Activated naive CD4-positive, alpha-beta T cell treated with anti-CD3 and anti-CD28 coated beads for 36 hours (primary cell): ENCODE measurements at regions not wholly inside any gene's neighbourhood (a gene's known extent, or its start where the extent isn't known, plus 50 kb on each side); places are given as distances from the start of the nearest gene placed in this dataset.

Experiments used
- CTCF ChIA-PET: fragments of 350-600 bp; sonication (Branson Sonifier 250); formaldehyde crosslinking; loops from one replicate; lab custom pipeline; 2021; ENCODE audit warnings: antibody characterized with exemption; lab: Charles Lee
- DNase-seq: peaks from one replicate; pipeline ENCODE4 v3.0.0-alpha.2; 2020
- H3K27ac Mint-ChIP-seq: one replicate; pipeline ENCODE4 v1.8.0; 2021; ENCODE audit warnings: mild to moderate bottlenecking, mixed read lengths
- H3K27me3 Mint-ChIP-seq: one replicate; pipeline ENCODE4 v1.8.0; 2021; ENCODE audit warnings: low read depth, mixed read lengths
- H3K36me3 Mint-ChIP-seq: one replicate; pipeline ENCODE4 v1.8.0; 2021; ENCODE audit warnings: low read depth, mixed read lengths
- H3K4me1 Mint-ChIP-seq: one replicate; pipeline ENCODE4 v1.8.0; 2021; ENCODE audit warnings: low read depth, mixed read lengths
- H3K4me3 Mint-ChIP-seq: one replicate; pipeline ENCODE4 v1.8.0; 2021; ENCODE audit warnings: mild to moderate bottlenecking, moderate library complexity, mixed read lengths
- H3K9me3 Mint-ChIP-seq: one replicate; pipeline ENCODE4 v1.8.0; 2021; ENCODE audit warnings: mixed read lengths
- intact Hi-C: fragments of 100-400 bp; cut with micrococcal nuclease; formaldehyde crosslinking; loops from one replicate; pipeline ENCODE4 v1.15.1; 2023

DNA sequence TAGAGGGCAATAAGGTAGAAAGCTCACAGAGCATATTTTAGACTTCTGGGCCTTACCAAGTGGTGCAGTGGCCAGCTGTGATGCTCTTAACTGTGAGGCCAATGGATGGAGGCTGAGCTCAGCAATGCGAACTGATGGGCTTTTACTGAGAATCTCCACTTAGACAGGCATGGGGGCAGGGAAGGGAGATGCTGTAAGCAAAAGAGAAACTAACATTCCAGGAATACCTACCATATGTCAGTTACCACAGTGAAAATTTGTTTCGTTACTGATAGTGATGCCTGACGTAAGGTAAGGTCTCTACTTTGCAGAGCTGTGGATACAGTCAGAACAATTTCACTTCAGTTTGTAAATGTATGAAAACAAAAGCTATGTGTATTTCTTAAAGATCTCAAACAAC, 250.6 kb upstream of the ZFHX3 start:
- CTCF ChIA-PET = no interaction called here
- H3K4me1 Mint-ChIP-seq = no peaks in the 10 kb centered on the region

DNA sequence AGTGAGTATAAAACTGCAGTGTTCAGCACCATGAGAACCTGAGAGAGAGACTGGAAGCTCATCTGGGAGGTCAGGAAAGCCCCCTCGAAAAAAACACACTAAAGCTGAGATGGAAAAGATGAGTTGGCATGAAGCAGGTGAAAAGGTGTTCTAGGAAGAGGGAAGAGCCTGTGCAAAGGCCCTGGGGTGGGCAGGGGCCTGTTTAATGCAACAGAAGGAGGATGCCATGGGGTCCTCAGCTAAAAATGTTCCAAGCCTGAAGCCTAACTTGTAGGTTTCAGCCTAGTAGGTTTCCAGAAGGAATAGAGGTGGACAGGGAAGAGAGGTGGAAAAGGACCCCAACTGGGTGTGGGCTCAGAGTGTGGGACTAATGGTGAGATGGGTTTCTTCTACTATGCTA, 242.3 kb upstream of the ZFHX3 start:
- peaks cover 2% of the 10 kb centered on the region for H3K9me3 Mint-ChIP-seq
- no peak overlapping the region for H3K4me3 Mint-ChIP-seq
- DNase-seq = no peak
- H3K27me3 Mint-ChIP-seq = no peaks in the 10 kb centered on the region
- CTCF ChIA-PET = interaction anchor here (0.7 kb wide), 1 partner anchor 1069 kb away, joined by 3 read pairs; no protein-coding TSS in a partner anchor
- no peaks in the 10 kb centered on the region for H3K36me3 Mint-ChIP-seq
- intact Hi-C loops = no loop called here
- no peak overlapping the region for H3K27ac Mint-ChIP-seq
- no peaks in the 10 kb centered on the region for H3K4me1 Mint-ChIP-seq

More for the DNA sequence above, 250.6 kb upstream of the ZFHX3 start:
- no peak for DNase-seq
- Mint-ChIP-seq H3K27me3 (no peaks in the 10 kb centered on the region), H3K4me3 (no peak overlapping the region), H3K9me3 (no peaks in the 10 kb centered on the region), H3K36me3 (no peaks in the 10 kb centered on the region), H3K27ac (no peak overlapping the region)
- intact Hi-C loops = no loop called here

DNA sequence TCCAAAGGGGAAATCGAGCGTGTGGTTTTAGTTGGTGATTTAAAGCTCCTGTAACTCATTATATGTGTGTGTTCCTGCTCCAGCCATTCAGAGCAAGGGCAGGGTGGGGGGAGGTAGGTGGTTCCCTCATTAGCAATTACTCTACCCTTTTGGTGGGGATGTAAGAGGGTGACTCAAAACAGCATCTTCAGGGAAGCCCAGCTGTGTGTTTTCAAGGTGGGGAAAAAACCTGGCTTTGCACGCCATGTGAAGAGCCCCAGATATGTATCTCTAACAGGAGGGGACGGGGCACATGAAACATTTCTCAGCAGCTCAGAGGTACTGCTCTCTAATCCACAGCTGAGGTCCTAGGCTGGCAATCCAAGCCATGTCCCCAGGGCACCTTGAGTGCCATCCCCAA, 241.3 kb upstream of the ZFHX3 start:
- Mint-ChIP-seq H3K27me3 (no peaks in the 10 kb centered on the region), H3K9me3 (peaks cover 2% of the 10 kb centered on the region), H3K27ac (no peak overlapping the region), H3K36me3 (no peaks in the 10 kb centered on the region), H3K4me3 (no peak overlapping the region), H3K4me1 (no peaks in the 10 kb centered on the region)
- intact Hi-C loops = no loop called here
- DNase-seq = no peak
- CTCF ChIA-PET = no interaction called here

- Mint-ChIP-seq H3K27me3 (no peaks in the 10 kb centered on the region), H3K36me3 (no peaks in the 10 kb centered on the region), H3K9me3 (peaks cover 2% of the 10 kb centered on the region), H3K4me3 (no peak overlapping the region), H3K27ac (no peak overlapping the region), H3K4me1 (no peaks in the 10 kb centered on the region)
- DNase-seq = no peak
- intact Hi-C loops = no loop called here
- CTCF ChIA-PET = no interaction called here
Observed at GRCh38 chr16:73288520-73288919, 240.6 kb upstream of the ZFHX3 start.

GRCh38 chr16:73287859-73288405, 240.0 kb upstream of the ZFHX3 start:
- intact Hi-C loops = no loop called here
- H3K9me3 Mint-ChIP-seq = peaks cover 2% of the 10 kb centered on the region
- CTCF ChIA-PET = no interaction called here
- H3K27ac Mint-ChIP-seq = no peak overlapping the region
- H3K36me3 Mint-ChIP-seq = no peaks in the 10 kb centered on the region
- no peak for DNase-seq
- H3K27me3 Mint-ChIP-seq = no peaks in the 10 kb centered on the region
- H3K4me3 Mint-ChIP-seq = no peak overlapping the region
- H3K4me1 Mint-ChIP-seq = no peaks in the 10 kb centered on the region

GRCh38 chr16:73286346-73287267, 238.7 kb upstream of the ZFHX3 start:
- no peaks in the 10 kb centered on the region for H3K9me3 Mint-ChIP-seq

GRCh38 chr16:73285436-73286201, 237.7 kb upstream of the ZFHX3 start:
- Mint-ChIP-seq H3K4me1 (no peaks in the 10 kb centered on the region), H3K4me3 (no peak overlapping the region), H3K36me3 (no peaks in the 10 kb centered on the region), H3K9me3 (no peaks in the 10 kb centered on the region), H3K27ac (no peak overlapping the region), H3K27me3 (no peaks in the 10 kb centered on the region)
- CTCF ChIA-PET = no interaction called here
- no peak for DNase-seq
- intact Hi-C loops = no loop called here

More at GRCh38 chr16:73286346-73287267, 238.7 kb upstream of the ZFHX3 start:
- intact Hi-C loops = no loop called here
- no peaks in the 10 kb centered on the region for H3K4me1 Mint-ChIP-seq
- CTCF ChIA-PET = no interaction called here
- no peaks in the 10 kb centered on the region for H3K36me3 Mint-ChIP-seq
- no peaks in the 10 kb centered on the region for H3K27me3 Mint-ChIP-seq
- H3K27ac Mint-ChIP-seq = no peak overlapping the region
- no peak overlapping the region for H3K4me3 Mint-ChIP-seq
- no peak for DNase-seq

DNA sequence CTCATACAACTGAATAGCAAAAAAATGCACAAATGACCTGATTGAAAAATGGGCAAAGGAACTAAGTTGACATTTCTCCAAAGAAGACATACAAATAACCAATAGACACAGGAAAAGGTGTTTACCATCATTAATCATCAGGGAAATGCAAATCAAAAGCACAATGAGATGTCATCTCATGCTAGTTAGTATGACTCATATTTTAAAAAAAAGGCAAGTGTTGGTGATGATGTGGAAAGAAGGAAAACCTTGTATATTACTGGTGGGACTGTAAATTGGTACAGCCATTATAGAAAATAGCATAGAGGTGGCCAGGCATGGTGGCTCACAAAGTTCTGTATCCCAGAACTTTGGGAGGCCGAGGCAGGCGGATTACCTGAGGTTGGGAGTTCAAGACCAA, 232.5 kb upstream of the ZFHX3 start:
- Mint-ChIP-seq H3K4me1 (no peaks in the 10 kb centered on the region), H3K9me3 (peaks cover 1% of the 10 kb centered on the region), H3K27me3 (no peaks in the 10 kb centered on the region), H3K36me3 (no peaks in the 10 kb centered on the region), H3K4me3 (no peak overlapping the region), H3K27ac (no peak overlapping the region)
- CTCF ChIA-PET = no interaction called here
- intact Hi-C loops = no loop called here
- no peak for DNase-seq

DNA sequence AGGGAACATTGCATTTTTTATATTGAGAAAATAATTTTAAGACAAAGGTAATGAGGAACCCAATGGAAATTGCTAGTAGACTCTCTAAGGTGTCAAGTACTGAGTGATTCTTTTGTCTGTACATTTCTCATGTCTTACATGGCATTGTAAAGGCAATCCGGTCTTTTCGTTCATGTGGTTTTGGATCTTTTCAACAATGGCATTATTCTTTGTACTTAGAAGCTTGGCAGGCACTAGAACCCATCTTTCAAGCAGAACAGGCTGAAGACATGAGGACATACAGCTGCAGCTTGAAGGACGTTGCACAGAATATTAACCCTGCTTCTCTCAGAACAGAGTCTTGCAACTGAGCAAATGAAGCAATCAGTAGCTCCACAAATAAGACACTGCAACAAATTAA, 231.5 kb upstream of the ZFHX3 start:
- DNase-seq = no peak
- no peaks in the 10 kb centered on the region for H3K36me3 Mint-ChIP-seq
- H3K27me3 Mint-ChIP-seq = no peaks in the 10 kb centered on the region
- H3K4me3 Mint-ChIP-seq = no peak overlapping the region
- CTCF ChIA-PET = interaction anchor here (0.6 kb wide), 2 partner anchors 621 to 1416 kb away, joined by 4 read pairs; no protein-coding TSS in a partner anchor
- no peaks in the 10 kb centered on the region for H3K4me1 Mint-ChIP-seq
- H3K27ac Mint-ChIP-seq = no peak overlapping the region
- intact Hi-C loops = no loop called here
- H3K9me3 Mint-ChIP-seq = peaks cover 1% of the 10 kb centered on the region

- Mint-ChIP-seq H3K27ac (no peak overlapping the region), H3K36me3 (no peaks in the 10 kb centered on the region), H3K9me3 (peaks cover 1% of the 10 kb centered on the region), H3K4me3 (no peak overlapping the region), H3K4me1 (no peaks in the 10 kb centered on the region), H3K27me3 (no peaks in the 10 kb centered on the region)
- no peak for DNase-seq
- intact Hi-C loops = no loop called here
- CTCF ChIA-PET = no interaction called here
Observed at GRCh38 chr16:73277071-73277470, 229.1 kb upstream of the ZFHX3 start.

DNA sequence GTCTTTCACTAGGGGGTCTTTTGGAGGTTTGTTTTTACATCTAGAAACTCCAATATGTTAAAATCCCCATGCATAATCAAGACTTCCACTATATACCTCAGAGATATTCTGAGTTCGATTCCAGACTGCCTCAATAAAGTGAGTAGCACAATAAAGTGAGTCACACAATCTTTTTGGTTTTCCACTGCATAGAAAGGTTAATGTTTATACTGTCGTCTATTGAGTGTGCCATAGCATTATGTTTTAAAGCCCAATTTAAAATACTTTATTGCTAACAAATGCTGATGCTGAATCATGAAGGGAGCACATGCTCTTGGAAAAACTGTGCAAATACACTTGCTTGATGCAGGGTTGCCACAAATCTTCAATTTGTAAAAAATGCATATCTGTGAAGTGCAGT, 227.5 kb upstream of the ZFHX3 start:
- no peak overlapping the region for H3K4me3 Mint-ChIP-seq
- H3K9me3 Mint-ChIP-seq = peaks cover 1% of the 10 kb centered on the region
- no peaks in the 10 kb centered on the region for H3K36me3 Mint-ChIP-seq
- DNase-seq = no peak
- no peaks in the 10 kb centered on the region for H3K27me3 Mint-ChIP-seq
- H3K27ac Mint-ChIP-seq = no peak overlapping the region
- intact Hi-C loops = no loop called here
- no peaks in the 10 kb centered on the region for H3K4me1 Mint-ChIP-seq
- CTCF ChIA-PET = no interaction called here

DNA sequence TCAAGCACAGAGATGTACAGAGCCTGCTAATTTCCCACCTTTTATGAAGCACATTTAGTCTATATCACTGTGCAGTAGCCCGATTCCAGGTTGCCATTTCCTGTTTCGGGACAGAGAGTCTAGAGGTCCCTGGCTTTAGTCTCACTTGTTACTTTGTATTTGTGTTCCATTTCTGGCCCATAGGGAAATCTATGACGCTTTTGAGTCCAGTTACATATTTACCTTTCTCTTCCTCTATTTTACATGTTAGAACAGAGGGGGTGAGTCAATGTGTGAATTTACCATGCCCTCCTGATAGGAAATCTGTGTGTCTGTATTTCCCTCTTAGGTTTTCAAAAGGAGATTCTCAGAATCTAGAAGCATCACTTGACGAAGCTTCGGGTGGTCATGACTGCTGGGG, 227.1 kb upstream of the ZFHX3 start:
- CTCF ChIA-PET = no interaction called here
- Mint-ChIP-seq H3K4me3 (no peak overlapping the region), H3K27me3 (no peaks in the 10 kb centered on the region), H3K27ac (no peak overlapping the region), H3K36me3 (no peaks in the 10 kb centered on the region), H3K4me1 (no peaks in the 10 kb centered on the region), H3K9me3 (peaks cover 1% of the 10 kb centered on the region)
- intact Hi-C loops = no loop called here
- no peak for DNase-seq
